Upper lobe of right lung (tissue), 1 donor: ENCODE measurements at regions not wholly inside any gene's neighbourhood (a gene's known extent, or its start where the extent isn't known, plus 50 kb on each side); places are given as distances from the start of the nearest gene placed in this dataset.

Experiments
- ATAC-seq: fragments of 200-7000 bp; cut with Tn5 transposase; one replicate; pipeline ENCODE4 v1.9.1; 2020; ENCODE audit warnings: mild to moderate bottlenecking, moderate library complexity
- DNase-seq: peaks from one replicate; pipeline ENCODE4 v3.0.0-alpha.2; 2020
- H3K27ac ChIP-seq: fragments of 200-600 bp; one replicate; pipeline ENCODE4 v1.8.0; 2022
- H3K27me3 ChIP-seq: fragments of 200-600 bp; one replicate; pipeline ENCODE4 v1.8.0; 2022; ENCODE audit warnings: mild to moderate bottlenecking
- H3K36me3 ChIP-seq: fragments of 200-600 bp; one replicate; pipeline ENCODE4 v1.8.0; 2022
- H3K4me1 ChIP-seq: fragments of 200-600 bp; one replicate; pipeline ENCODE4 v1.8.0; 2022
- H3K4me3 ChIP-seq: fragments of 200-600 bp; one replicate; pipeline ENCODE4 v1.8.0; 2022; ENCODE audit warnings: mild to moderate bottlenecking
- H3K9me3 ChIP-seq: fragments of 200-600 bp; one replicate; pipeline ENCODE4 v1.8.0; 2022
- intact Hi-C: fragments of 100-400 bp; cut with DNase I; formaldehyde crosslinking; loops from one replicate; pipeline ENCODE4 v1.11.0; 2022
- TF ChIP-seq, protein P1 (sequence below): fragments of 200-600 bp; IDR thresholded peaks from one replicate; pipeline ENCODE4 v1.8.0; 2022; ENCODE audit warnings: antibody characterized with exemption
- donor health status: DM: no; HTN: yes; CAD: no; lungs with severe emphysema.

DNA sequence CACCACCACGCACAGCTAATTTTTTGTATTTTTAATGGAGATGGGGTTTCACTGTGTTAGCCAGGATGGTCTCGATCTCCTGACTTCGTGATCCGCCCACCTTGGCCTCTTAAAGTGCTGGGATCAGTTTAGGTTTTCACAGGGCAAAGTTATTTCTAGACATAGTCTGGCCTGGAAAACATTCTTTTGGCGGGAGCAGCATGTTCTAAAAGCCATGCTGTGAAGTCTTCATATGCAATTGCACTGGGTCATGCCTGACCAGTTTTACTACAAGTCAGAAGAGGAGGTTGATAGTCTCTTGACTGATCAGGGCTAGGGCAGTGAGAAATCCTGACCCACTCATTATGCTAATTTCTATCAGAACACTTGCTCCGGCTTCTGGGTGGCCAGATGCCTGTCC lies 131.6 kb upstream of the POU3F1 start:
- intact Hi-C loops: no loop called here
- no peak overlapping the region for H3K27ac ChIP-seq
- H3K4me3 ChIP-seq: no peak overlapping the region

DNA sequence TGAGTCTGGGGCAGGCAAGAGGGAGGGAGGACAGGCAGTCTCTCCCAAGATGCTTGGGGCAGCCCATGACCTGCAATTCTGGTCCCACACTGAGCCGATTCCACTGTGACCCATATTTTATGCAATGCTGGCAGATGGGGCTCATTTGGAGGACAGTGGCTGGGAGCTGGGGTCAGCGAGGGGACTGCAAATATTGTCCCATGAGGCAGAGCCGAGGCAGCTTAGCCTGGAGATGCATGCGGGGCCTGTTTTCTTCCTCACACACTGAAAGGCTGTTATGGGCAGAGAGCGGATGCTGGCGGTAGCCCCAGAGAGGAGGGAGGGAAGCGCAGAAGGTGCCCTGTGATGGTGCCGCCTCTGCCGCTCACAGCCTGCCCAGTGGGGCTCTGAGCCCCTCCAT lies 128.5 kb upstream of the POU3F1 start:
- intact Hi-C loops: no loop called here
- Histone ChIP-seq H3K9me3 (no peaks in the 10 kb centered on the region), H3K27ac (no peak overlapping the region), H3K27me3 (no peaks in the 10 kb centered on the region), H3K4me1 (no peaks in the 10 kb centered on the region), H3K36me3 (no peaks in the 10 kb centered on the region), H3K4me3 (no peak overlapping the region)
- ATAC-seq: no peak
- TF ChIP-seq, protein P1, sequence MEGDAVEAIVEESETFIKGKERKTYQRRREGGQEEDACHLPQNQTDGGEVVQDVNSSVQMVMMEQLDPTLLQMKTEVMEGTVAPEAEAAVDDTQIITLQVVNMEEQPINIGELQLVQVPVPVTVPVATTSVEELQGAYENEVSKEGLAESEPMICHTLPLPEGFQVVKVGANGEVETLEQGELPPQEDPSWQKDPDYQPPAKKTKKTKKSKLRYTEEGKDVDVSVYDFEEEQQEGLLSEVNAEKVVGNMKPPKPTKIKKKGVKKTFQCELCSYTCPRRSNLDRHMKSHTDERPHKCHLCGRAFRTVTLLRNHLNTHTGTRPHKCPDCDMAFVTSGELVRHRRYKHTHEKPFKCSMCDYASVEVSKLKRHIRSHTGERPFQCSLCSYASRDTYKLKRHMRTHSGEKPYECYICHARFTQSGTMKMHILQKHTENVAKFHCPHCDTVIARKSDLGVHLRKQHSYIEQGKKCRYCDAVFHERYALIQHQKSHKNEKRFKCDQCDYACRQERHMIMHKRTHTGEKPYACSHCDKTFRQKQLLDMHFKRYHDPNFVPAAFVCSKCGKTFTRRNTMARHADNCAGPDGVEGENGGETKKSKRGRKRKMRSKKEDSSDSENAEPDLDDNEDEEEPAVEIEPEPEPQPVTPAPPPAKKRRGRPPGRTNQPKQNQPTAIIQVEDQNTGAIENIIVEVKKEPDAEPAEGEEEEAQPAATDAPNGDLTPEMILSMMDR: no peak
- no peak for DNase-seq

More for the DNA sequence above, 131.6 kb upstream of the POU3F1 start:
- ATAC-seq (no peak), DNase-seq (no peak)
- no peaks in the 10 kb centered on the region for H3K9me3 ChIP-seq
- H3K36me3 ChIP-seq: no peaks in the 10 kb centered on the region
- TF ChIP-seq, protein P1: no peak
- H3K27me3 ChIP-seq: no peaks in the 10 kb centered on the region
- H3K4me1 ChIP-seq: no peaks in the 10 kb centered on the region

DNA sequence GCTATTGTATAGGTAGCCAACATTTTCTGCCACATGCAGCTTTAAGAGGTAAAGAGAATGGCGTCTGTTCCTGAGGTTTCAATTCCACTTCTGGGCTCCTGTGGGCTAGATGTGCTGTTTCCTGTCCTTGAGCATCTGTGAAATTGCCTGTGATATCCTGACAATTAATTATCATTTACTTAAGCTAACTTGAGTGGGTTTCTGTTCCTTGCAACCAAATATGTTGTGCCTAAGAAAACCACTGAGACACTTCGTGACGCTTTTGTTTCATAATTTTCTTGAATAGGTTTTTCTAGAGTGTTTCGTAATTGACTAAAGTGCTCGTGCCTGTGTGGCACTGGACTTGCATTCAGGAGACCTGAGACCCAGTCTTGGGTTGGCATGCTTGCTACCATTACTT lies 127.3 kb upstream of the POU3F1 start:
- intact Hi-C loops: no loop called here
- no peak for ATAC-seq
- no peak overlapping the region for H3K27ac ChIP-seq
- no peaks in the 10 kb centered on the region for H3K4me1 ChIP-seq
- no peaks in the 10 kb centered on the region for H3K36me3 ChIP-seq
- no peaks in the 10 kb centered on the region for H3K27me3 ChIP-seq
- TF ChIP-seq, protein P1: no peak
- H3K4me3 ChIP-seq: no peak overlapping the region
- DNase-seq: no peak
- no peaks in the 10 kb centered on the region for H3K9me3 ChIP-seq

DNA sequence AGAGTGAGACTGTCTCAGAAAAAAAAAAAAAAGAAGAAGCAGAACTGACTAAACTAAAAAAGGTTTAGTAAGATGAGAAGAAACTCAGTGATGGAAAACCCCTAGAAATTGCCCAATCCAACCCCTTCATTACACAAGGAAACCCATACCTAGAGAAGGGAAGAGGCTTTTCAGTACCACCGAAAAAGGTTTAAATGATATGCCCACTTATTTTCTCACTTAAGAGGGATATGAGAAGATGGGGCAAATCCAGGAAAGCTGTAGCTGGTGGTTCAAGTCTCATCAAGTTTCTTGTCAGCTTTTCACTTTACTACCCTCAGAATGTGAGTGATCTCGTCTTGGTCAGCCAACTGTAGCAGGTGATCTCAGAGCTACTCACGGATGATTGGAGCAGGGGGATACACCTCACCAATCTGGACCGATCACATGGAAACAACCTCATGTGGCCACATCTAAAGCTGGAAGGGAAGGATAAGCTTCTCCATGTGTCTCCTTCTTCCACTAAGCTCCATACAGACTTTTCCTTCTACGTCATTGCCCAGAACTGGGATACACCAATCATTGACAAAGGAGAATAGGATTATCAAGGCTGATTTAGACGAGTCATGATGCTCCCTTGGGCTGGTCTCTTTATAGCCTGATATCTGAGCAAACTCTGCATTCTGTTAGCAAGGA lies 126.7 kb upstream of the POU3F1 start:
- DNase-seq (no peak), ATAC-seq (no peak)
- H3K27ac ChIP-seq: no peak overlapping the region
- TF ChIP-seq, protein P1: no peak
- H3K4me1 ChIP-seq: no peaks in the 10 kb centered on the region
- no peak overlapping the region for H3K4me3 ChIP-seq
- H3K36me3 ChIP-seq: no peaks in the 10 kb centered on the region
- intact Hi-C loops: no loop called here
- H3K27me3 ChIP-seq: no peaks in the 10 kb centered on the region
- no peaks in the 10 kb centered on the region for H3K9me3 ChIP-seq

DNA sequence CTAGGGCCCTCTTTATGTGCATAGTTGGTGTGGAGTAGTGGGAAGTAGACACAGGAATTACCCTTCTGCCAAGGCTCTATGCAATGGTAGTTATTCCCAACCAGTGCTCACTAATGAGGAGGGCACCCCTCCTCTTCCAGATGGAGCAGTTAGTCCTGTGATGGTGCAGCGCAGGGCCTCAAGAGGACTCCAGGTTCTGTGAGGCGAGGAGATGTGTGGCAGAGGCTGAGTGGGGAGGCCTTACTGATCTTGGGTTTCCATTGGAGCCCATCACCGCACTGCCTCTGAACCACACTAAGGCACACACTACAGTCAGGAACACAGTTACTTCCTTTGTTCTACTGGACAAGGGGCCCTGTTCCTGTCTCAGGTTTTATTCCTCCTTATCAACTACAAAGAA lies 122.5 kb upstream of the POU3F1 start:
- H3K27ac ChIP-seq: no peak overlapping the region
- no peaks in the 10 kb centered on the region for H3K9me3 ChIP-seq
- H3K36me3 ChIP-seq: no peaks in the 10 kb centered on the region
- TF ChIP-seq, protein P1: no peak
- ATAC-seq: no peak
- peaks cover 2% of the 10 kb centered on the region for H3K27me3 ChIP-seq
- no peak overlapping the region for H3K4me3 ChIP-seq
- intact Hi-C loops: no loop called here
- no peaks in the 10 kb centered on the region for H3K4me1 ChIP-seq
- DNase-seq: no peak

DNA sequence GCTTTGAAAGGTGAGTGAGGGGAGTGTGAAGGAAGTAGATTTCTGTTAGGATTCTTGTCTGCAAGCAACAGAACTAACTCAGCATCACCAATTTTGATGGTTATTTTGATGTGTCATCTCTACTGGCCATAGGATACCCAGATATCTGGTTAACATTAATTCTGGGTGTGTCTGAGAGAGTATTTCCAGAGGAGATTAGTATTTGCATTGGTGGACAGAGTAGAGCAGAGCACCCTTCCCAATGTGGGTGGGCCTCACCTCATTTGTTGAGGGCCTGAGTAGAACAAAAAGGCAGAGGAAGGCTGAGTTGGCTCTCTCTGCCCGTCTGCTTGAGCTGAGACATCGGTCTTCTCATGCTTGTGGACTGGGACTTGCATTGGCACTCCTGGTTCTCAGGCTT lies 121.8 kb upstream of the POU3F1 start:
- Histone ChIP-seq H3K4me1 (no peaks in the 10 kb centered on the region), H3K4me3 (no peak overlapping the region), H3K9me3 (no peaks in the 10 kb centered on the region), H3K27ac (no peak overlapping the region), H3K27me3 (peaks cover 8% of the 10 kb centered on the region), H3K36me3 (no peaks in the 10 kb centered on the region)
- DNase-seq (no peak), ATAC-seq (no peak)
- intact Hi-C loops: no loop called here
- TF ChIP-seq, protein P1: no peak
